ENCODE measurements at regions not wholly inside any gene's neighbourhood (a gene's known extent, or its start where the extent isn't known, plus 50 kb on each side); places are given as distances from the start of the nearest gene placed in this dataset.

DNA sequence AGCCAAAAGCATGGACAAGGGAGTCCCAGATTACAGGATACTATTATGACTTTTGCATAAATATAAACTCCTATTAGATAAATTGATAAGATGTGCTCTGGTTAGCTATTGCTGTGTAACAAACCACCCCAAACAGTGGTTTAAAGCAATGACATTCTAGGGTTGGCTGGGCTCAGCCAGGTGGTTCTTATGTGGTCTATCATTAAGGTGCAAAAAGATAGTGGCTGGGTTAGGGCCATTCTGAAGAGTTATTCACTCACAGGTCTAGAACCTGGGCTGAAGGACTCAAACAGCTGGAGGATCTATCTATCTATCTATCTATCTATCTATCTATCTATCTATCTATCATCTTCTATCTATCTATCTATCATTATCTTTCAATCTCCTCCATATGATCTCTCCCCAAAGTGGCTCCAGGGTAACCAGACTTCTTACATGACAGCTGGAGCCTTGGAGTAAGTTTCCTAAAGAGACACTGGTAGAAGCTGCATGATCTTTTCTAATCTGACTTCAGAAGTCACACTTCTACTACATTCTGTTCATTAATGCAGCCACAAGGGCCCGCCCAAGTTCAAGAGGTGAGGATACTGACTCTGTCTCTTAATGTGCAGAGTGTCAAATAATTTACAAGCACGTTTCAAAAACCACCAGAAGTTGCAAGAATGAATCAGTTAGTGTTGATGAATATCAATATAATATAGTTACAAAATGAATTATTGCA is 74.9 kb upstream of the XCR1 start:
- TF ChIP-seq POLR2A (IDR thresholded peaks at IDR 0.05; ENCODE audit: low read depth, low read length) (no peak), TAF1 (IDR thresholded peaks at IDR 0.05; ENCODE audit: low read depth, low read length) (no peak)

All from GM12891 (cell line).